H1 (cell line): ENCODE measurements at regions not wholly inside any gene's neighbourhood (a gene's known extent, or its start where the extent isn't known, plus 50 kb on each side); places are given as distances from the start of the nearest gene placed in this dataset.

Source experiments
- CTCF ChIA-PET: fragments of 300-600 bp; sonication (Branson Sonifier 250); formaldehyde crosslinking; loops from one replicate; lab custom pipeline; 2021; ENCODE audit not compliant: partially characterized antibody; lab: Charles Lee
- POLR2A ChIA-PET: fragments of 300-600 bp; sonication (Branson Sonifier 250); formaldehyde crosslinking; loops from one replicate; lab custom pipeline; 2021; ENCODE audit warnings: inconsistent platforms; ENCODE audit not compliant: partially characterized antibody; lab: Charles Lee
- DNase-seq, 2 experiments: peaks; one replicate each; pipeline versions ENCODE4 v3.0.0 to v3.0.0-alpha.2; 2010 to 2022; ENCODE audit warnings: low spot score in 2 of 2, low read depth in 1 of 2, mixed read lengths in 1 of 2
- FAIRE-seq: peaks from 2 replicates; lab custom pipeline; 2011; peaks lifted over from hg19 to GRCh38; lab: Jason Lieb, UNC
- H2AFZ ChIP-seq: 2 replicates; pipeline ENCODE4 v1.8.1; 2012; ENCODE audit warnings: low read length, inconsistent platforms
- H2AK5ac ChIP-seq: 2 replicates; pipeline ENCODE4 v1.6.1; 2013; ENCODE audit warnings: low read depth, low read length
- H2BK120ac ChIP-seq: replicated peaks from 2 replicates; pipeline ENCODE3; 2013; ENCODE audit warnings: low read depth, low read length, inconsistent platforms
- H2BK12ac ChIP-seq: 2 replicates; pipeline ENCODE4 v1.6.1; 2013; ENCODE audit warnings: low read depth, low read length
- H2BK15ac ChIP-seq: 2 replicates; pipeline ENCODE4 v1.6.1; 2013; ENCODE audit warnings: low read length
- H2BK20ac ChIP-seq: 2 replicates; pipeline ENCODE4 v1.6.1; 2013; ENCODE audit warnings: low read length
- H2BK5ac ChIP-seq: 2 replicates; pipeline ENCODE4 v1.6.1; 2013; ENCODE audit warnings: low read depth, low read length
- H3K14ac ChIP-seq: 2 replicates; pipeline ENCODE4 v1.6.1; 2013; ENCODE audit warnings: inconsistent platforms; ENCODE audit not compliant: insufficient read length
- H3K18ac ChIP-seq: 2 replicates; pipeline ENCODE4 v1.6.1; 2013; ENCODE audit warnings: low read length; ENCODE audit errors: extremely low read depth
- H3K23ac ChIP-seq: 2 replicates; pipeline ENCODE4 v1.6.1; 2013; ENCODE audit warnings: inconsistent platforms; ENCODE audit not compliant: insufficient read length
- H3K23me2 ChIP-seq: 2 replicates; pipeline ENCODE4 v1.6.1; 2013; ENCODE audit warnings: low read depth, low read length
- H3K27ac ChIP-seq: 2 replicates; pipeline ENCODE4 v1.6.1; 2011; ENCODE audit warnings: low read depth, low read length, inconsistent platforms
- H3K27me3 ChIP-seq, 4 experiments: replicated peaks in 1 of 4; 1 replicate in 1 of 4; 2 replicates in 3 of 4; pipeline versions ENCODE4 v1.6.1 to v1.8.1; 2011 to 2013; ENCODE audit warnings: low read length in 3 of 4, mild to moderate bottlenecking in 3 of 4, inconsistent platforms in 2 of 4, mixed read lengths in 2 of 4, moderate library complexity in 1 of 4; ENCODE audit not compliant: control insufficient read depth in 3 of 4, insufficient read depth in 3 of 4; ENCODE audit errors: extremely low read depth in 1 of 4
- H3K36me3 ChIP-seq, 4 experiments: 2 replicates each; pipeline versions ENCODE4 v1.6.1 to v1.8.1; 2011 to 2013; ENCODE audit warnings: mild to moderate bottlenecking in 4 of 4, low read length in 3 of 4, moderate library complexity in 2 of 4, control low read depth in 1 of 4, inconsistent platforms in 1 of 4; ENCODE audit not compliant: insufficient read depth in 4 of 4, control insufficient read depth in 2 of 4
- H3K4ac ChIP-seq: replicated peaks from 2 replicates; pipeline ENCODE3; 2013; ENCODE audit warnings: low read length, low read depth, mixed read lengths, inconsistent platforms; ENCODE audit not compliant: insufficient read length
- H3K4me1 ChIP-seq, 4 experiments: replicated peaks in 1 of 4; 1 replicate in 1 of 4; 2 replicates in 3 of 4; pipeline versions ENCODE4 v1.6.1 to v1.8.1; 2011 to 2013; ENCODE audit warnings: low read length in 3 of 4, inconsistent platforms in 2 of 4, mixed read lengths in 1 of 4; ENCODE audit not compliant: insufficient read depth in 4 of 4, control insufficient read depth in 3 of 4
- H3K4me2 ChIP-seq, 2 experiments: 2 replicates each; pipeline versions ENCODE4 v1.6.1 to v1.8.1; 2011 to 2013; ENCODE audit warnings: low read depth in 2 of 2, low read length in 2 of 2, control low read depth in 1 of 2, inconsistent platforms in 1 of 2, mild to moderate bottlenecking in 1 of 2; ENCODE audit not compliant: insufficient read depth in 1 of 2
- H3K4me3 ChIP-seq, 4 experiments: fragments of 200-600, 300-600 bp in 1 of 4; sonication (generic), shearing (Covaris generic), sonication (Bioruptor Twin) in 1 of 4; 2 replicates each; pipeline versions ENCODE4 v1.5.1 to v1.8.1; 2011 to 2016; ENCODE audit warnings: low read length in 4 of 4, low read depth in 3 of 4, control low read depth in 2 of 4, inconsistent platforms in 2 of 4, mild to moderate bottlenecking in 2 of 4, mixed read lengths in 1 of 4, moderate library complexity in 1 of 4; ENCODE audit not compliant: insufficient read depth in 2 of 4; ENCODE audit errors: extremely low read depth in 1 of 4
- H3K56ac ChIP-seq: replicated peaks from 2 replicates; pipeline ENCODE3; 2013; ENCODE audit warnings: low read depth, mild to moderate bottlenecking, mixed read lengths, low read length, inconsistent platforms; ENCODE audit not compliant: insufficient read length
- H3K79me1 ChIP-seq: 2 replicates; pipeline ENCODE4 v1.6.1; 2013; ENCODE audit warnings: low read depth, low read length, control low read depth
- H3K79me2 ChIP-seq, 2 experiments: 2 replicates each; pipeline versions ENCODE4 v1.6.1 to v1.8.1; 2012 to 2013; ENCODE audit warnings: low read length in 2 of 2, mild to moderate bottlenecking in 2 of 2, inconsistent platforms in 1 of 2; ENCODE audit not compliant: insufficient read depth in 2 of 2, control insufficient read depth in 1 of 2
- H3K9ac ChIP-seq, 4 experiments: replicated peaks in 1 of 4; 1 replicate in 1 of 4; 2 replicates in 3 of 4; pipeline versions ENCODE4 v1.6.1 to v1.8.1; 2011 to 2013; ENCODE audit warnings: low read depth in 3 of 4, low read length in 3 of 4, control low read depth in 2 of 4, mild to moderate bottlenecking in 2 of 4, moderate library complexity in 2 of 4, inconsistent platforms in 1 of 4; ENCODE audit errors: extremely low read depth in 1 of 4
- H3K9me3 ChIP-seq, 2 experiments: 2 replicates each; pipeline versions ENCODE4 v1.6.1 to v1.8.1; 2012 to 2013; ENCODE audit warnings: mild to moderate bottlenecking in 2 of 2, moderate library complexity in 2 of 2, control low read depth in 1 of 2, inconsistent platforms in 1 of 2, low read depth in 1 of 2, low read length in 1 of 2, mixed read lengths in 1 of 2; ENCODE audit not compliant: insufficient read depth in 2 of 2
- H4K20me1 ChIP-seq, 2 experiments: replicated peaks in 1 of 2; 2 replicates each; pipeline versions ENCODE3 to v1.8.1; 2011 to 2013; ENCODE audit warnings: inconsistent platforms in 2 of 2, low read length in 2 of 2, mild to moderate bottlenecking in 1 of 2; ENCODE audit not compliant: insufficient read depth in 2 of 2, control insufficient read depth in 1 of 2
- H4K5ac ChIP-seq: 2 replicates; pipeline ENCODE4 v1.6.1; 2013; ENCODE audit warnings: low read length, low read depth, mixed read lengths, inconsistent platforms; ENCODE audit not compliant: insufficient read length
- H4K8ac ChIP-seq: 2 replicates; pipeline ENCODE4 v1.8.0; 2013; ENCODE audit warnings: mild to moderate bottlenecking, moderate library complexity, low read length, inconsistent platforms; ENCODE audit not compliant: insufficient read depth; ENCODE audit errors: extremely low read depth
- H4K91ac ChIP-seq: replicated peaks from 2 replicates; pipeline ENCODE3; 2013; ENCODE audit warnings: low read length, mixed read lengths, inconsistent platforms; ENCODE audit not compliant: insufficient read length
- CHD1 ChIP-seq: IDR thresholded peaks from 2 replicates; pipeline ENCODE4 v1.6.1; 2012; ENCODE audit warnings: low read depth, low read length, improper control_type of control experiment
- YY1 ChIP-seq: IDR thresholded peaks from 2 replicates; pipeline ENCODE4 v1.6.1; 2011; ENCODE audit warnings: low read depth, mild to moderate bottlenecking, low read length
- WGBS, 2 experiments: shearing (Covaris generic) in 1 of 2; methylation state at CpG; one replicate each; pipeline versions ENCODE4 v1.1.6 to v1.1.7; 2013 to 2015; ENCODE audit warnings: low lambda C conversion rate in 2 of 2, mixed read lengths in 2 of 2, inconsistent platforms in 1 of 2, low coverage in 1 of 2, missing lambda C conversion rate in 1 of 2; ENCODE audit not compliant: insufficient replicate concordance in 2 of 2, insufficient coverage in 1 of 2, insufficient read length in 1 of 2; ENCODE audit errors: extremely low coverage in 1 of 2, missing lambda C conversion rate in 1 of 2; 5-methylcytosine and 5-hydroxymethylcytosine counted together
- TF ChIP-seq, protein P1 (sequence below): IDR thresholded peaks from 2 replicates; pipeline ENCODE4 v1.6.1; 2012; ENCODE audit warnings: low read length, inconsistent platforms
- TF ChIP-seq, protein P2 (sequence below): IDR thresholded peaks from 2 replicates; pipeline ENCODE4 v1.6.1; 2012; ENCODE audit warnings: inconsistent platforms

- Histone ChIP-seq H3K18ac (no peak overlapping the region), H3K36me3 (no peaks in the 10 kb centered on the region), H4K8ac (no peak overlapping the region), H3K9ac (no peak overlapping the region), H2BK15ac (no peak overlapping the region), H2AK5ac (no peak overlapping the region), H4K5ac (no peak overlapping the region), H2BK20ac (no peak overlapping the region), H3K27ac (no peak overlapping the region), H3K23me2 (no peaks in the 10 kb centered on the region), H3K4me3 (no peak overlapping the region), H3K27me3 (no peaks in the 10 kb centered on the region), H3K4me1 (peaks cover 0 to 3% (median 0%) of the 10 kb centered on the region in 4 experiments; a peak in 2 of 7 replicates), H3K79me2 (no peaks in the 10 kb centered on the region), H3K9me3 (no peaks in the 10 kb centered on the region), H3K23ac (no peak overlapping the region), H3K14ac (no peak overlapping the region), H4K20me1 (no peaks in the 10 kb centered on the region), H2BK5ac (no peak overlapping the region), H3K4me2 (no peak overlapping the region), H3K4ac (no peak overlapping the region), H2AFZ (no peak overlapping the region), H3K56ac (no peak overlapping the region), H3K79me1 (no peaks in the 10 kb centered on the region), H2BK12ac (no peak overlapping the region), H4K91ac (no peak overlapping the region), H2BK120ac (no peak overlapping the region)
- WGBS, 2 experiments, result 87% methylated on average over 8 of the region's 8 CpGs; no CpG with 5 or more reads in 1 of the 2 experiments
- DNase-seq, result no peak
- ChIA-PET CTCF (no interaction called here), POLR2A (no interaction called here)
- TF ChIP-seq, protein P1, sequence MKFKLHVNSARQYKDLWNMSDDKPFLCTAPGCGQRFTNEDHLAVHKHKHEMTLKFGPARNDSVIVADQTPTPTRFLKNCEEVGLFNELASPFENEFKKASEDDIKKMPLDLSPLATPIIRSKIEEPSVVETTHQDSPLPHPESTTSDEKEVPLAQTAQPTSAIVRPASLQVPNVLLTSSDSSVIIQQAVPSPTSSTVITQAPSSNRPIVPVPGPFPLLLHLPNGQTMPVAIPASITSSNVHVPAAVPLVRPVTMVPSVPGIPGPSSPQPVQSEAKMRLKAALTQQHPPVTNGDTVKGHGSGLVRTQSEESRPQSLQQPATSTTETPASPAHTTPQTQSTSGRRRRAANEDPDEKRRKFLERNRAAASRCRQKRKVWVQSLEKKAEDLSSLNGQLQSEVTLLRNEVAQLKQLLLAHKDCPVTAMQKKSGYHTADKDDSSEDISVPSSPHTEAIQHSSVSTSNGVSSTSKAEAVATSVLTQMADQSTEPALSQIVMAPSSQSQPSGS, result no peak
- TF ChIP-seq CHD1 (no peak), YY1 (no peak)
- TF ChIP-seq, protein P2, sequence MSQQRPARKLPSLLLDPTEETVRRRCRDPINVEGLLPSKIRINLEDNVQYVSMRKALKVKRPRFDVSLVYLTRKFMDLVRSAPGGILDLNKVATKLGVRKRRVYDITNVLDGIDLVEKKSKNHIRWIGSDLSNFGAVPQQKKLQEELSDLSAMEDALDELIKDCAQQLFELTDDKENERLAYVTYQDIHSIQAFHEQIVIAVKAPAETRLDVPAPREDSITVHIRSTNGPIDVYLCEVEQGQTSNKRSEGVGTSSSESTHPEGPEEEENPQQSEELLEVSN, result no peak
- FAIRE-seq, result no peak
Measured at GRCh38 chr4:152103181-152103901, 342.5 kb upstream of the GATB start.
